ENCODE measurements at regions not wholly inside any gene's neighbourhood (a gene's known extent, or its start where the extent isn't known, plus 50 kb on each side); places are given as distances from the start of the nearest gene placed in this dataset.
A peak's percentile ranks its signal among the peaks of the same experiment; 100 is the strongest.

DNA sequence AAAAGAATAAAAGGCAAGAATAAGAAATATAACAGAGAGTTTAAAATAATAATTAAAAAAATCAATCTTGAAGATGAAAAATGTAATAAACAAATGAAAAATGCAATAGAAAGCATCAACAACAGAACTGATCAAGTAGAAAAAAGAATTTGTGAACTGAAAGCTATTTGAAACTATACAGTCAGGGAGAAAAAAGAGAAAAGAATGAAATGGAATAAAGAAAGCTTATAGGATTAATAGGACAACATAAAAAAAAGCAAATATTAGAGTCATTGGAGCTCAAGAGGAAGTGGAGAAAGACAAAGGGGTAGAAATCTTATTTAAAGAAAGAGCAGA, 126.8 kb upstream of the RPL34 start:
- no peak overlapping the region for H3K27ac ChIP-seq
- no peaks in the 10 kb centered on the region for H3K9me3 ChIP-seq (ENCODE audit: low read depth)
- TF ChIP-seq CTCF (IDR thresholded peaks at IDR 0.05; ENCODE audit: low read depth, low read length) = no peak
- no peak overlapping the region for H3K4me3 ChIP-seq
- H3K27me3 ChIP-seq = no peaks in the 10 kb centered on the region
- no peak for DNase-seq (ENCODE audit: low read depth in 1 of 2, low spot score in 1 of 2)
- no peaks in the 10 kb centered on the region for H3K36me3 ChIP-seq
- H3K4me1 ChIP-seq (ENCODE audit: low read depth) = no peaks in the 10 kb centered on the region

DNA sequence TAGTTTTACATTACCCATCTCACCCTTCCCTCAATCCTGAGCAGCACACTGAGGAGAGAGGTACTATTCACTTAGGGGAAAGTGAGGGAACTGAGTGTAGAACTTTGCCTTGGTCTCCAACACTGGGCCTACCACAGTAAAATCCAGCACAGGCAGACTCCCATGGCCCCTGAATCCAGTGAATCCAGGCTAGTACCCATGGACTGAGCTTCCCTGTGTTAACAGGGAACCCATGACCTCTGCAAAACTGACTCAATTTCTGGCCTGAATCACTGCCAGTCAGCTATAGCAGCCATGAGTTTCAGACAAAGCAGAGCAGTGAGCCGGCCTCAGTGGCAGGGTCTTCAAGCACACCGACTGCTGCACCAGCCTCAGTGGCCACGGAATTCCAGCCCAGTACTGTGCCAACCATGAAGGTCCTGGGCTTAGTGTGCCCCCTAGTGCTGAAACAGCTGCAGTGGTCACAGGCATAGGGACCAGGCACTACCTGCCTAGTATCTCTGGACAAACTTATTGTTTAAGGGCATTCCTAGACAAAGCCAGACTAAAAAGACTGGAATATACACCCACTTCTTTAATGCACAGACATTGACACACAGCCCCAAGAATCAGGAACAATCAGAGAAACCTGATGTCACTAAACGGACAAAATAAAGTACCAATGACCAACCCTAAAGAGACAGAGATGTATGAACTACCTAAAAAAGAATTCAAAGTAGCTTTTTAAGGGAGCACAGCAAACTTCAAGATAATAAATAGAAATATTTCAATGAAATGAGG, 127.4 kb upstream of the RPL34 start:
- peak; percentile 50 for TF ChIP-seq CTCF (IDR thresholded peaks at IDR 0.05; ENCODE audit: low read depth, low read length)
- H3K27me3 ChIP-seq = no peaks in the 10 kb centered on the region
- H3K36me3 ChIP-seq = no peaks in the 10 kb centered on the region
- H3K4me1 ChIP-seq (ENCODE audit: low read depth) = no peaks in the 10 kb centered on the region
- DNase-seq (ENCODE audit: low read depth in 1 of 2, low spot score in 1 of 2) = peak; percentile 13 to 29
- no peaks in the 10 kb centered on the region for H3K9me3 ChIP-seq (ENCODE audit: low read depth)
- H3K27ac ChIP-seq = no peak overlapping the region
- H3K4me3 ChIP-seq = no peak overlapping the region

DNA sequence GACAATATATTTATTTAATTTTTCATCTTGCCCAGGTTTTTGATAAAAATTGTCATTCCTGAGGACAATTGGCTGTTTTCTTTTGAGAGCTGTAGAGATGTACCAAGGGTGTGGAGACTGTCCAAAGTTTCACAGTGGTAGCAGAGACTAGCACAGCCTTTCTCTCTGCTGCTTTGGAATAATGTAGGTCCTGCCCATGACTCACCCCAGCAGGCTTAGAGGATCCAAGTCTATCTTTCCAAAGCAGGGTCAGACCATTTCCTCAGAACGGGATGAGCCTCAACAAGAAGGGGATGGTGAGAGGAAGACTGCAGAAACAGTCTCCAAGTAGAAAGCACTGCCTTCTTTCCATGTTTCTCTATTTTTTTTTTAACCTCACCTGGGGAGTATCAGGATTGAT, 131.5 kb upstream of the RPL34 start:
- no peak for TF ChIP-seq CTCF (IDR thresholded peaks at IDR 0.05; ENCODE audit: low read depth, low read length)
- no peaks in the 10 kb centered on the region for H3K27me3 ChIP-seq
- DNase-seq (ENCODE audit: low read depth in 1 of 2, low spot score in 1 of 2) = no peak
- no peaks in the 10 kb centered on the region for H3K36me3 ChIP-seq
- no peak overlapping the region for H3K4me3 ChIP-seq
- no peaks in the 10 kb centered on the region for H3K9me3 ChIP-seq (ENCODE audit: low read depth)
- H3K4me1 ChIP-seq (ENCODE audit: low read depth) = no peaks in the 10 kb centered on the region
- H3K27ac ChIP-seq = no peak overlapping the region

GRCh38 chr4:108486046-108486445, 134.3 kb upstream of the RPL34 start:
- no peak for DNase-seq (ENCODE audit: low read depth in 1 of 2, low spot score in 1 of 2)
- no peaks in the 10 kb centered on the region for H3K9me3 ChIP-seq (ENCODE audit: low read depth)
- no peak overlapping the region for H3K27ac ChIP-seq
- H3K27me3 ChIP-seq = no peaks in the 10 kb centered on the region
- no peaks in the 10 kb centered on the region for H3K4me1 ChIP-seq (ENCODE audit: low read depth)
- no peak overlapping the region for H3K4me3 ChIP-seq
- no peak for TF ChIP-seq CTCF (IDR thresholded peaks at IDR 0.05; ENCODE audit: low read depth, low read length)
- no peaks in the 10 kb centered on the region for H3K36me3 ChIP-seq

GRCh38 chr4:108484187-108484586, 136.2 kb upstream of the RPL34 start:
- Histone ChIP-seq H3K9me3 (ENCODE audit: low read depth) (no peaks in the 10 kb centered on the region), H3K27ac (no peak overlapping the region), H3K36me3 (no peaks in the 10 kb centered on the region), H3K4me1 (ENCODE audit: low read depth) (no peaks in the 10 kb centered on the region), H3K27me3 (no peaks in the 10 kb centered on the region), H3K4me3 (no peak overlapping the region)
- TF ChIP-seq CTCF (IDR thresholded peaks at IDR 0.05; ENCODE audit: low read depth, low read length) = no peak
- DNase-seq (ENCODE audit: low read depth in 1 of 2, low spot score in 1 of 2) = no peak

Measured in cardiac muscle cell (in vitro differentiated cells and primary cell).